Upper lobe of left lung (tissue), 4 donors: ENCODE measurements at regions not wholly inside any gene's neighbourhood (a gene's known extent, or its start where the extent isn't known, plus 50 kb on each side); places are given as distances from the start of the nearest gene placed in this dataset.

Experiments
- POLR2A ChIP-seq, 4 donors: fragments of 450-650 bp; IDR thresholded peaks; one replicate each; pipeline ENCODE4 v1.5.1; 2016 to 2017; ENCODE audit warnings: antibody characterized with exemption in 4 of 4, mild to moderate bottlenecking in 2 of 4
- TF ChIP-seq, protein P1 (sequence below), 6 experiments: fragments of 450-650 bp in 4 of 6; fragments of 200-600 bp in 2 of 6; sonication (generic) in 2 of 6; IDR thresholded peaks; one replicate each; pipeline ENCODE4 v1.5.1; 2016 to 2019; ENCODE audit warnings: antibody characterized with exemption in 6 of 6

- TF ChIP-seq, protein P1, sequence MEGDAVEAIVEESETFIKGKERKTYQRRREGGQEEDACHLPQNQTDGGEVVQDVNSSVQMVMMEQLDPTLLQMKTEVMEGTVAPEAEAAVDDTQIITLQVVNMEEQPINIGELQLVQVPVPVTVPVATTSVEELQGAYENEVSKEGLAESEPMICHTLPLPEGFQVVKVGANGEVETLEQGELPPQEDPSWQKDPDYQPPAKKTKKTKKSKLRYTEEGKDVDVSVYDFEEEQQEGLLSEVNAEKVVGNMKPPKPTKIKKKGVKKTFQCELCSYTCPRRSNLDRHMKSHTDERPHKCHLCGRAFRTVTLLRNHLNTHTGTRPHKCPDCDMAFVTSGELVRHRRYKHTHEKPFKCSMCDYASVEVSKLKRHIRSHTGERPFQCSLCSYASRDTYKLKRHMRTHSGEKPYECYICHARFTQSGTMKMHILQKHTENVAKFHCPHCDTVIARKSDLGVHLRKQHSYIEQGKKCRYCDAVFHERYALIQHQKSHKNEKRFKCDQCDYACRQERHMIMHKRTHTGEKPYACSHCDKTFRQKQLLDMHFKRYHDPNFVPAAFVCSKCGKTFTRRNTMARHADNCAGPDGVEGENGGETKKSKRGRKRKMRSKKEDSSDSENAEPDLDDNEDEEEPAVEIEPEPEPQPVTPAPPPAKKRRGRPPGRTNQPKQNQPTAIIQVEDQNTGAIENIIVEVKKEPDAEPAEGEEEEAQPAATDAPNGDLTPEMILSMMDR (IDR thresholded peaks at IDR 0.05): no peak
- TF ChIP-seq POLR2A (IDR thresholded peaks at IDR 0.05): no peak
Measured at GRCh38 chr3:194040516-194041273, 95.3 kb upstream of the HES1 start.
